ENCODE measurements at regions not wholly inside any gene's neighbourhood (a gene's known extent, or its start where the extent isn't known, plus 50 kb on each side); places are given as distances from the start of the nearest gene placed in this dataset.

GRCh38 chr15:69825941-69826818 lies 271.5 kb downstream of the TLE3 start:
- H3K9me3 Mint-ChIP-seq = no peaks in the 10 kb centered on the region
- H3K4me1 Mint-ChIP-seq = no peaks in the 10 kb centered on the region
- H3K27me3 Mint-ChIP-seq = no peaks in the 10 kb centered on the region
- H3K36me3 Mint-ChIP-seq (ENCODE audit: insufficient read depth) = no peaks in the 10 kb centered on the region
- no peak overlapping the region for H3K4me3 Mint-ChIP-seq
- ATAC-seq (replicated peaks; ENCODE audit: extremely low read depth, poor library complexity, severe bottlenecking) = no peak
- no peak for DNase-seq (ENCODE audit: low spot score in 2 of 2)
- no peak overlapping the region for H3K27ac Mint-ChIP-seq (ENCODE audit: low read depth)

- H3K27ac Mint-ChIP-seq (ENCODE audit: low read depth) = no peak overlapping the region
- H3K36me3 Mint-ChIP-seq (ENCODE audit: insufficient read depth) = no peaks in the 10 kb centered on the region
- ATAC-seq (replicated peaks; ENCODE audit: extremely low read depth, poor library complexity, severe bottlenecking) (no peak), DNase-seq (ENCODE audit: low spot score in 2 of 2) (no peak)
- H3K4me3 Mint-ChIP-seq = no peak overlapping the region
- no peaks in the 10 kb centered on the region for H3K27me3 Mint-ChIP-seq
- no peaks in the 10 kb centered on the region for H3K9me3 Mint-ChIP-seq
- H3K4me1 Mint-ChIP-seq = no peaks in the 10 kb centered on the region
These were observed 270.9 kb downstream of the TLE3 start for GRCh38 chr15:69826819-69827175.

DNA sequence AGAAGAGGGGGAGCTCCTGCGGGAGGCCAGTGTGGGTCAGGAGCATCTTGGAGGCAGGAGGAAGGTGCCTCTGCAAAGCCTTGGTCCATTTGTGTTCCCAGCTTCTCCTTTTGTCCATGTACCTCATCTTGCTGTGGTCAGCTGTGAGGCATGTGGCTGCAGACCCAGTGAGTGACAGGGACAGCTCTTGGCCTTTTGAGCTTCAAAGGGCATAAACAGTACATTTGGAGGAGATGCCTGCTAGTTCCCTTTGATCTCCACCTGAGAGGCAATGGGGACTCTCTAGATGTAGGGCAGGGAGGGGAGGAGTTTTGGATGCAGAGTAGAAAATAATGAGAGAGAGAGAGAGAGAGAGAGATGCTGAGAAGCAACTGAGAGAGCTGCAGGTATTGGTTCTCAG lies 270.0 kb downstream of the TLE3 start:
- ATAC-seq (replicated peaks; ENCODE audit: extremely low read depth, poor library complexity, severe bottlenecking) (no peak), DNase-seq (ENCODE audit: low spot score in 2 of 2) (no peak)
- H3K9me3 Mint-ChIP-seq = no peaks in the 10 kb centered on the region
- H3K4me3 Mint-ChIP-seq = no peak overlapping the region
- no peaks in the 10 kb centered on the region for H3K36me3 Mint-ChIP-seq (ENCODE audit: insufficient read depth)
- H3K4me1 Mint-ChIP-seq = no peaks in the 10 kb centered on the region
- H3K27ac Mint-ChIP-seq (ENCODE audit: low read depth) = no peak overlapping the region
- H3K27me3 Mint-ChIP-seq = no peaks in the 10 kb centered on the region

- Mint-ChIP-seq H3K4me1 (no peaks in the 10 kb centered on the region), H3K36me3 (ENCODE audit: insufficient read depth) (no peaks in the 10 kb centered on the region), H3K4me3 (no peak overlapping the region), H3K27ac (ENCODE audit: low read depth) (no peak overlapping the region), H3K27me3 (no peaks in the 10 kb centered on the region), H3K9me3 (no peaks in the 10 kb centered on the region)
- DNase-seq (ENCODE audit: low spot score in 2 of 2) (no peak), ATAC-seq (replicated peaks; ENCODE audit: extremely low read depth, poor library complexity, severe bottlenecking) (no peak)
These were observed 269.4 kb downstream of the TLE3 start for GRCh38 chr15:69828181-69828828.

- no peak overlapping the region for H3K27ac Mint-ChIP-seq (ENCODE audit: low read depth)
- no peaks in the 10 kb centered on the region for H3K27me3 Mint-ChIP-seq
- H3K9me3 Mint-ChIP-seq = no peaks in the 10 kb centered on the region
These were observed 267.7 kb downstream of the TLE3 start for GRCh38 chr15:69829974-69830373.

DNA sequence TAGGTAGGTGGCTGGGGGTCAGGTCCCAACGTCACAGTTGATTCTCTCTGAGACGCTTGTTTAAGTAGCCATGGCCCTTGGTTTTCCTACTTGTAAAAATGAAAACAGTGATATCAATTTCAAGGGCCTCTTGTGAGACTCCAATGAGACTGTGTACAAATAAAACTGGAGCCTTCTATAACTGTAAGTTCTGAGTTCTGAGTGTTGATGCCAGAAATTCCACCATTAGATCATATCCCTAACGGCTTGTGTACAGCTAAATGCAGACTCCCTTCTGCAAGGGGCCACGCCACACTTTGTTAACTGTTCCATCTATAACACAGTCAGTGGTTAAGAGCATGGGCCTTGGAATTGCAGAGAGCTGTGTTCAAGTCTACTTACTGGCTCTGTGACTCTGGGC lies 267.3 kb downstream of the TLE3 start:
- H3K36me3 Mint-ChIP-seq (ENCODE audit: insufficient read depth) = no peaks in the 10 kb centered on the region
- no peaks in the 10 kb centered on the region for H3K4me1 Mint-ChIP-seq
- ATAC-seq (replicated peaks; ENCODE audit: extremely low read depth, poor library complexity, severe bottlenecking) (no peak), DNase-seq (ENCODE audit: low spot score in 2 of 2) (no peak)
- no peaks in the 10 kb centered on the region for H3K27me3 Mint-ChIP-seq
- no peak overlapping the region for H3K27ac Mint-ChIP-seq (ENCODE audit: low read depth)
- no peak overlapping the region for H3K4me3 Mint-ChIP-seq
- no peaks in the 10 kb centered on the region for H3K9me3 Mint-ChIP-seq

More at GRCh38 chr15:69829974-69830373, 267.7 kb downstream of the TLE3 start:
- DNase-seq (ENCODE audit: low spot score in 2 of 2) = no peak
- no peaks in the 10 kb centered on the region for H3K4me1 Mint-ChIP-seq
- no peak overlapping the region for H3K4me3 Mint-ChIP-seq
- H3K36me3 Mint-ChIP-seq (ENCODE audit: insufficient read depth) = no peaks in the 10 kb centered on the region
- no peak for ATAC-seq (replicated peaks; ENCODE audit: extremely low read depth, poor library complexity, severe bottlenecking)

- Mint-ChIP-seq H3K4me3 (no peak overlapping the region), H3K9me3 (no peaks in the 10 kb centered on the region), H3K4me1 (no peaks in the 10 kb centered on the region), H3K27me3 (no peaks in the 10 kb centered on the region), H3K36me3 (ENCODE audit: insufficient read depth) (no peaks in the 10 kb centered on the region), H3K27ac (ENCODE audit: low read depth) (no peak overlapping the region)
- ATAC-seq (replicated peaks; ENCODE audit: extremely low read depth, poor library complexity, severe bottlenecking) (no peak), DNase-seq (ENCODE audit: low spot score in 2 of 2) (no peak)
These were observed 266.8 kb downstream of the TLE3 start for GRCh38 chr15:69830876-69831275.

DNA sequence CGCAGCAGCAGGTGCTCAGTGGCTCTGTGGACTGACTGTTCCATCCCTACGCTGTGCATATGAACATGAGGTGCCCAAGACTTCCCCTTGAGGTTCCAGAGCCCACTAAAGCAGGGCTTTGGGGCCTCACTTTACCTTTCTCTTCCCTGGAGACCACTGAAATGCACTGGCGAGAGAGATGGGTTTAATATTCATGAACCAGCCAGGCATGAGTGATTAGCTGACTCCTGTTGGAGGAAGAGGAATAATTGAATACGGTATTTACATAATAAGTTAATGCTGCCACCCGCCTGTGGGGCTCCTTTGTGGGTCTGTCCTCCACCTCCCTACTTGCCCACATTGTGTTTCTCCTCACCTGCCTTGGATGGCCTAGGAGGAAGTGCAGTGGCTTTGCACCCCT lies 263.4 kb downstream of the TLE3 start:
- no peak for ATAC-seq (replicated peaks; ENCODE audit: extremely low read depth, poor library complexity, severe bottlenecking)
- no peaks in the 10 kb centered on the region for H3K4me1 Mint-ChIP-seq
- no peak overlapping the region for H3K4me3 Mint-ChIP-seq
- H3K9me3 Mint-ChIP-seq = no peaks in the 10 kb centered on the region
- DNase-seq (ENCODE audit: low spot score in 2 of 2) = no peak
- H3K36me3 Mint-ChIP-seq (ENCODE audit: insufficient read depth) = peaks cover 2% of the 10 kb centered on the region
- no peaks in the 10 kb centered on the region for H3K27me3 Mint-ChIP-seq
- no peak overlapping the region for H3K27ac Mint-ChIP-seq (ENCODE audit: low read depth)

DNA sequence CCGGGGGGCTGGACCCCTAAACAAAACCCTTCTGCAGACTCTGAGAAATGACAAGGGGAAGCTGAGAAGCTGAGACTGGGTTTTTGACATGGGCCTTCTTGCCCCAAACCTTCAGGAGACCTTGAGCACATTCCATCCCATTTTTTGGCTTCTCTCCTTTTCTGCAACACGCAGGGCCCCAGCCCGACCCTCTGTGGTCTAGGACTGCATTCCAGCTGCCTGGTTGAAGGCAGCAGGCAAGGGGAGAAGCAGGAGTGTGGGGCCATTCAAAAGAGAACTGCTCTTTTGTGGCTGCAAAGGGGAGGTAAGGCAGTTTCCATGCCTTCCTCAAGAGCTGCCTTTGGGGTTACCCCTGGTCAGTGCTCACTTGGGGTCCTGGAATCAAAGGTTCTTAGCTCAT lies 263.0 kb downstream of the TLE3 start:
- H3K27ac Mint-ChIP-seq (ENCODE audit: low read depth) = no peak overlapping the region
- no peaks in the 10 kb centered on the region for H3K9me3 Mint-ChIP-seq
- no peak for DNase-seq (ENCODE audit: low spot score in 2 of 2)
- no peak overlapping the region for H3K4me3 Mint-ChIP-seq
- no peaks in the 10 kb centered on the region for H3K4me1 Mint-ChIP-seq
- peaks cover 2% of the 10 kb centered on the region for H3K36me3 Mint-ChIP-seq (ENCODE audit: insufficient read depth)
- no peaks in the 10 kb centered on the region for H3K27me3 Mint-ChIP-seq
- ATAC-seq (replicated peaks; ENCODE audit: extremely low read depth, poor library complexity, severe bottlenecking) = no peak

GRCh38 chr15:69836048-69836447 lies 261.7 kb downstream of the TLE3 start:
- ATAC-seq (replicated peaks; ENCODE audit: extremely low read depth, poor library complexity, severe bottlenecking) (no peak), DNase-seq (ENCODE audit: low spot score in 2 of 2) (no peak)
- no peaks in the 10 kb centered on the region for H3K27me3 Mint-ChIP-seq
- no peak overlapping the region for H3K27ac Mint-ChIP-seq (ENCODE audit: low read depth)
- no peaks in the 10 kb centered on the region for H3K9me3 Mint-ChIP-seq
- peaks cover 2% of the 10 kb centered on the region for H3K36me3 Mint-ChIP-seq (ENCODE audit: insufficient read depth)
- no peak overlapping the region for H3K4me3 Mint-ChIP-seq
- no peaks in the 10 kb centered on the region for H3K4me1 Mint-ChIP-seq

- H3K9me3 Mint-ChIP-seq = no peaks in the 10 kb centered on the region
- H3K4me3 Mint-ChIP-seq = no peak overlapping the region
- H3K27ac Mint-ChIP-seq (ENCODE audit: low read depth) = no peak overlapping the region
- H3K4me1 Mint-ChIP-seq = no peaks in the 10 kb centered on the region
- H3K27me3 Mint-ChIP-seq = no peaks in the 10 kb centered on the region
- ATAC-seq (replicated peaks; ENCODE audit: extremely low read depth, poor library complexity, severe bottlenecking) (no peak), DNase-seq (ENCODE audit: low spot score in 2 of 2) (no peak)
- peaks cover 2% of the 10 kb centered on the region for H3K36me3 Mint-ChIP-seq (ENCODE audit: insufficient read depth)
These were observed 261.0 kb downstream of the TLE3 start for GRCh38 chr15:69836526-69837230.

DNA sequence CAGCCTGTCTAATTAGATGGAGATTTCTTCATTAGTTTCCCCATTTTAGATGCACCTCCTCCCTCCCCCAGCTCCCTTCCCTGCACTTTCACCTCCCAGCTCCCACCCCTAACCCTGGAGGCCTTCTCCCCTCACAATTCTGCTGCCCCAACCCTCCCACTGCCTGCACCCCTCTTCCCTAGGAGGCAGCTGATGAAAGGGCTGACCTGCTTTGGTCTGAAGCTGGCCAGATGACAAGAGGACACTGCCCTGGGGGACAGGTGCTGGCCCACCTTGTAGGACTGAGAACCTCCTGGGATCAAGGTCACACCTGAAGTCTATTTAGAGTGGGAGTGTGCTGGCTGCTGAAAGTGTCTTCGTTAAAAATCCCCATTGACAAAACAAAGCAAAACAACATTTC lies 259.4 kb downstream of the TLE3 start:
- DNase-seq (ENCODE audit: low spot score in 2 of 2) = no peak
- Mint-ChIP-seq H3K36me3 (ENCODE audit: insufficient read depth) (peaks cover 2% of the 10 kb centered on the region), H3K4me3 (no peak overlapping the region), H3K27me3 (peaks cover 3% of the 10 kb centered on the region), H3K4me1 (no peaks in the 10 kb centered on the region), H3K27ac (ENCODE audit: low read depth) (no peak overlapping the region), H3K9me3 (no peaks in the 10 kb centered on the region)
- ATAC-seq (replicated peaks; ENCODE audit: extremely low read depth, poor library complexity, severe bottlenecking) = no peak

DNA sequence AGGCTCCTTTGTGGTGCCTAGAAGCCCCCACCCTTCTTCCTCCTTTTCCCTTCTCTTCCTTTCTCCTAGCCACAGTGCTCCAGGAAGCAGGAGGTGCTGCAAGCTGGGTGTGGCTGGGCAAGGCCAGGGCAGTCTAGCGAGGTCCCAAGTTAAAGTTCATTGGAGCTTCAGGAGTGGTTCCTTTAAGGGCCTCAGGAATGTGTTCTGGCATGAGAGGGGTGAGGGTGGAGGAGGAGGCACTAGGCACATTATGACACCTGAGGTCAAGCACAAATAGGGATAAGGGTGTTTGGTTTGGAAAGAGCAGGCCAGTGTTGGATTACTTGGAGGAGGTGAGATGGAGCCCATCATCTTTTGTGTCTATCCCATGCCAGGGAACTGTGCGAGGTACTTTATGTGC lies 258.7 kb downstream of the TLE3 start:
- H3K27ac Mint-ChIP-seq (ENCODE audit: low read depth) = no peak overlapping the region
- ATAC-seq (replicated peaks; ENCODE audit: extremely low read depth, poor library complexity, severe bottlenecking) = no peak
- no peaks in the 10 kb centered on the region for H3K4me1 Mint-ChIP-seq
- H3K27me3 Mint-ChIP-seq = peaks cover 9% of the 10 kb centered on the region
- no peak overlapping the region for H3K4me3 Mint-ChIP-seq
- H3K36me3 Mint-ChIP-seq (ENCODE audit: insufficient read depth) = peaks cover 2% of the 10 kb centered on the region
- H3K9me3 Mint-ChIP-seq = no peaks in the 10 kb centered on the region
- no peak for DNase-seq (ENCODE audit: low spot score in 2 of 2)

All from central memory CD8-positive, alpha-beta T cell (primary cell).